ENCODE measurements at regions not wholly inside any gene's neighbourhood (a gene's known extent, or its start where the extent isn't known, plus 50 kb on each side); places are given as distances from the start of the nearest gene placed in this dataset.

GRCh38 chr3:31422237-31422636 is 110.5 kb upstream of the STT3B start:
- Histone ChIP-seq H2AK5ac (ENCODE audit: low read length, severe bottlenecking) (no peak overlapping the region), H3K4ac (ENCODE audit: low read depth in 1 of 2, low read length in 2 of 2) (no peak overlapping the region), H2AFZ (ENCODE audit: low read depth, low read length) (no peak overlapping the region), H3K9ac (ENCODE audit: low read length) (no peak overlapping the region), H2BK15ac (ENCODE audit: low read depth, poor library complexity, severe bottlenecking) (no peak overlapping the region), H3K27me3 (ENCODE audit: control insufficient read depth in 1 of 2, insufficient read depth in 1 of 2, low read length in 2 of 2) (no peaks in the 10 kb centered on the region), H3K79me1 (replicated peaks; ENCODE audit: low read length, poor library complexity, severe bottlenecking) (no peaks in the 10 kb centered on the region), H3K9me3 (ENCODE audit: control insufficient read depth, low read length) (peaks cover 7% of the 10 kb centered on the region), H3K23ac (ENCODE audit: low read length in 2 of 2) (no peak overlapping the region), H4K8ac (ENCODE audit: low read length) (no peak overlapping the region), H3K4me2 (ENCODE audit: low read length, poor library complexity, severe bottlenecking) (no peak overlapping the region), H3K4me1 (ENCODE audit: control insufficient read depth, insufficient read depth, low read depth, low read length) (peaks cover 2% of the 10 kb centered on the region), H2BK120ac (ENCODE audit: low read depth, low read length) (no peak overlapping the region), H2BK5ac (ENCODE audit: low read depth, low read length, poor library complexity, severe bottlenecking) (no peak overlapping the region), H2BK12ac (ENCODE audit: low read length in 2 of 2) (no peak overlapping the region), H4K91ac (ENCODE audit: low read length) (no peak overlapping the region), H3K27ac (ENCODE audit: low read length, poor library complexity, severe bottlenecking) (no peak overlapping the region), H3K18ac (ENCODE audit: low read depth in 1 of 2, low read length in 2 of 2) (no peak overlapping the region), H3K36me3 (ENCODE audit: control insufficient read depth in 1 of 2, insufficient read depth in 2 of 2, low read depth in 1 of 2, low read length in 2 of 2) (no peaks in the 10 kb centered on the region), H3K4me3 (ENCODE audit: insufficient read depth in 1 of 2, low read depth in 1 of 2, low read length in 2 of 2) (no peak overlapping the region), H3K14ac (ENCODE audit: low read length in 2 of 2) (no peak overlapping the region)
- DNase-seq, result no peak
- 91% methylated on average over 1 of the region's 1 CpG for WGBS

GRCh38 chr3:31423482-31423881 is 109.2 kb upstream of the STT3B start:
- peaks cover 2% of the 10 kb centered on the region for H3K4me1 ChIP-seq (ENCODE audit: control insufficient read depth, insufficient read depth, low read depth, low read length)
- no peak overlapping the region for H4K91ac ChIP-seq (ENCODE audit: low read length)
- H2BK5ac ChIP-seq (ENCODE audit: low read depth, low read length, poor library complexity, severe bottlenecking), result no peak overlapping the region
- 100% methylated on average over 2 of the region's 2 CpGs for WGBS
- no peak overlapping the region for H4K8ac ChIP-seq (ENCODE audit: low read length)
- H2BK120ac ChIP-seq (ENCODE audit: low read depth, low read length), result no peak overlapping the region
- H2BK12ac ChIP-seq (ENCODE audit: low read length in 2 of 2), result no peak overlapping the region
- H2AK5ac ChIP-seq (ENCODE audit: low read length, severe bottlenecking), result no peak overlapping the region
- no peaks in the 10 kb centered on the region for H3K27me3 ChIP-seq (ENCODE audit: control insufficient read depth in 1 of 2, insufficient read depth in 1 of 2, low read length in 2 of 2)
- H3K79me1 ChIP-seq (replicated peaks; ENCODE audit: low read length, poor library complexity, severe bottlenecking), result no peaks in the 10 kb centered on the region
- no peak overlapping the region for H3K4me2 ChIP-seq (ENCODE audit: low read length, poor library complexity, severe bottlenecking)
- no peak overlapping the region for H3K14ac ChIP-seq (ENCODE audit: low read length in 2 of 2)
- DNase-seq, result peak; percentile 33
- no peak overlapping the region for H2BK15ac ChIP-seq (ENCODE audit: low read depth, poor library complexity, severe bottlenecking)
- H3K36me3 ChIP-seq (ENCODE audit: control insufficient read depth in 1 of 2, insufficient read depth in 2 of 2, low read depth in 1 of 2, low read length in 2 of 2), result no peaks in the 10 kb centered on the region
- no peak overlapping the region for H3K4ac ChIP-seq (ENCODE audit: low read depth in 1 of 2, low read length in 2 of 2)
- H3K4me3 ChIP-seq (ENCODE audit: insufficient read depth in 1 of 2, low read depth in 1 of 2, low read length in 2 of 2), result no peak overlapping the region
- no peak overlapping the region for H3K23ac ChIP-seq (ENCODE audit: low read length in 2 of 2)
- H3K9ac ChIP-seq (ENCODE audit: low read length), result peak overlapping the region; percentile 56
- H3K9me3 ChIP-seq (ENCODE audit: control insufficient read depth, low read length), result peaks cover 15% of the 10 kb centered on the region
- H2AFZ ChIP-seq (ENCODE audit: low read depth, low read length), result no peak overlapping the region
- H3K18ac ChIP-seq (ENCODE audit: low read depth in 1 of 2, low read length in 2 of 2), result peak overlapping the region in 1 of 2 experiments; percentile 43
- no peak overlapping the region for H3K27ac ChIP-seq (ENCODE audit: low read length, poor library complexity, severe bottlenecking)

GRCh38 chr3:31425401-31425800 is 107.3 kb upstream of the STT3B start:
- H3K9ac ChIP-seq (ENCODE audit: low read length), result no peak overlapping the region
- H3K18ac ChIP-seq (ENCODE audit: low read depth in 1 of 2, low read length in 2 of 2), result no peak overlapping the region
- no peak overlapping the region for H3K14ac ChIP-seq (ENCODE audit: low read length in 2 of 2)
- H3K9me3 ChIP-seq (ENCODE audit: control insufficient read depth, low read length), result peaks cover 15% of the 10 kb centered on the region
- no peak overlapping the region for H2AFZ ChIP-seq (ENCODE audit: low read depth, low read length)
- H2BK12ac ChIP-seq (ENCODE audit: low read length in 2 of 2), result no peak overlapping the region
- no peak overlapping the region for H4K91ac ChIP-seq (ENCODE audit: low read length)
- H4K8ac ChIP-seq (ENCODE audit: low read length), result no peak overlapping the region
- H3K4me3 ChIP-seq (ENCODE audit: insufficient read depth in 1 of 2, low read depth in 1 of 2, low read length in 2 of 2), result no peak overlapping the region
- H2BK120ac ChIP-seq (ENCODE audit: low read depth, low read length), result no peak overlapping the region
- H3K79me1 ChIP-seq (replicated peaks; ENCODE audit: low read length, poor library complexity, severe bottlenecking), result no peaks in the 10 kb centered on the region
- H2BK15ac ChIP-seq (ENCODE audit: low read depth, poor library complexity, severe bottlenecking), result no peak overlapping the region
- H3K27me3 ChIP-seq (ENCODE audit: control insufficient read depth in 1 of 2, insufficient read depth in 1 of 2, low read length in 2 of 2), result no peaks in the 10 kb centered on the region
- H3K23ac ChIP-seq (ENCODE audit: low read length in 2 of 2), result no peak overlapping the region
- no peaks in the 10 kb centered on the region for H3K36me3 ChIP-seq (ENCODE audit: control insufficient read depth in 1 of 2, insufficient read depth in 2 of 2, low read depth in 1 of 2, low read length in 2 of 2)
- no peak for DNase-seq
- H3K27ac ChIP-seq (ENCODE audit: low read length, poor library complexity, severe bottlenecking), result no peak overlapping the region
- H3K4me2 ChIP-seq (ENCODE audit: low read length, poor library complexity, severe bottlenecking), result no peak overlapping the region
- H2AK5ac ChIP-seq (ENCODE audit: low read length, severe bottlenecking), result no peak overlapping the region
- H3K4me1 ChIP-seq (ENCODE audit: control insufficient read depth, insufficient read depth, low read depth, low read length), result peaks cover 2% of the 10 kb centered on the region
- H2BK5ac ChIP-seq (ENCODE audit: low read depth, low read length, poor library complexity, severe bottlenecking), result no peak overlapping the region
- no peak overlapping the region for H3K4ac ChIP-seq (ENCODE audit: low read depth in 1 of 2, low read length in 2 of 2)

- H2BK5ac ChIP-seq (ENCODE audit: low read depth, low read length, poor library complexity, severe bottlenecking), result no peak overlapping the region
- H3K79me1 ChIP-seq (replicated peaks; ENCODE audit: low read length, poor library complexity, severe bottlenecking), result no peaks in the 10 kb centered on the region
- no peak overlapping the region for H3K27ac ChIP-seq (ENCODE audit: low read length, poor library complexity, severe bottlenecking)
- H3K23ac ChIP-seq (ENCODE audit: low read length in 2 of 2), result no peak overlapping the region
- no peak overlapping the region for H4K91ac ChIP-seq (ENCODE audit: low read length)
- H2AFZ ChIP-seq (ENCODE audit: low read depth, low read length), result no peak overlapping the region
- H3K4me3 ChIP-seq (ENCODE audit: insufficient read depth in 1 of 2, low read depth in 1 of 2, low read length in 2 of 2), result no peak overlapping the region
- H4K8ac ChIP-seq (ENCODE audit: low read length), result no peak overlapping the region
- H2BK15ac ChIP-seq (ENCODE audit: low read depth, poor library complexity, severe bottlenecking), result no peak overlapping the region
- H3K18ac ChIP-seq (ENCODE audit: low read depth in 1 of 2, low read length in 2 of 2), result no peak overlapping the region
- peaks cover 15% of the 10 kb centered on the region for H3K9me3 ChIP-seq (ENCODE audit: control insufficient read depth, low read length)
- H3K14ac ChIP-seq (ENCODE audit: low read length in 2 of 2), result no peak overlapping the region
- H3K4me1 ChIP-seq (ENCODE audit: control insufficient read depth, insufficient read depth, low read depth, low read length), result peaks cover 2% of the 10 kb centered on the region
- H3K27me3 ChIP-seq (ENCODE audit: control insufficient read depth in 1 of 2, insufficient read depth in 1 of 2, low read length in 2 of 2), result no peaks in the 10 kb centered on the region
- no peak overlapping the region for H3K4me2 ChIP-seq (ENCODE audit: low read length, poor library complexity, severe bottlenecking)
- no peak overlapping the region for H2AK5ac ChIP-seq (ENCODE audit: low read length, severe bottlenecking)
- H3K4ac ChIP-seq (ENCODE audit: low read depth in 1 of 2, low read length in 2 of 2), result no peak overlapping the region
- DNase-seq, result no peak
- WGBS, result no CpG with 5 or more reads among the region's 1 CpG
- no peaks in the 10 kb centered on the region for H3K36me3 ChIP-seq (ENCODE audit: control insufficient read depth in 1 of 2, insufficient read depth in 2 of 2, low read depth in 1 of 2, low read length in 2 of 2)
- no peak overlapping the region for H2BK120ac ChIP-seq (ENCODE audit: low read depth, low read length)
- no peak overlapping the region for H3K9ac ChIP-seq (ENCODE audit: low read length)
- no peak overlapping the region for H2BK12ac ChIP-seq (ENCODE audit: low read length in 2 of 2)
Observed at GRCh38 chr3:31427623-31428022, 105.1 kb upstream of the STT3B start.
